Ovary (tissue), 3 donors: ENCODE measurements at regions not wholly inside any gene's neighbourhood (a gene's known extent, or its start where the extent isn't known, plus 50 kb on each side); places are given as distances from the start of the nearest gene placed in this dataset.

Source experiments
- CTCF ChIP-seq, 3 donors: fragments of 450-650 bp in 2 of 3; fragments of 200-600 bp in 1 of 3; IDR thresholded peaks; one replicate each; pipeline versions ENCODE4 v1.5.1 to v1.8.0; 2016 to 2022; ENCODE audit warnings: antibody characterized with exemption in 3 of 3, mild to moderate bottlenecking in 1 of 3
- EP300 ChIP-seq: sonication (generic); formaldehyde crosslinking; IDR thresholded peaks from one replicate; pipeline ENCODE4 v1.6.1; 2017; ENCODE audit warnings: antibody characterized with exemption
- POLR2A ChIP-seq: fragments of 450-650 bp; IDR thresholded peaks from one replicate; pipeline ENCODE4 v1.6.1; 2017; ENCODE audit warnings: antibody characterized with exemption, mild to moderate bottlenecking, moderate library complexity
- donor health status: DM: no; HTN: no; CAD: no.

- no peak for TF ChIP-seq CTCF (IDR thresholded peaks at IDR 0.05)
- TF ChIP-seq EP300: no peak
- no peak for TF ChIP-seq POLR2A
Measured at GRCh38 chr20:16926626-16927430, 178.7 kb downstream of the OTOR start.
